ENCODE measurements at regions not wholly inside any gene's neighbourhood (a gene's known extent, or its start where the extent isn't known, plus 50 kb on each side); places are given as distances from the start of the nearest gene placed in this dataset.
"Not testable (repeated sequence)": the region's sequence is repeated elsewhere in the genome, so short reads cannot be mapped to it uniquely, and the experiment has no call there.

DNA sequence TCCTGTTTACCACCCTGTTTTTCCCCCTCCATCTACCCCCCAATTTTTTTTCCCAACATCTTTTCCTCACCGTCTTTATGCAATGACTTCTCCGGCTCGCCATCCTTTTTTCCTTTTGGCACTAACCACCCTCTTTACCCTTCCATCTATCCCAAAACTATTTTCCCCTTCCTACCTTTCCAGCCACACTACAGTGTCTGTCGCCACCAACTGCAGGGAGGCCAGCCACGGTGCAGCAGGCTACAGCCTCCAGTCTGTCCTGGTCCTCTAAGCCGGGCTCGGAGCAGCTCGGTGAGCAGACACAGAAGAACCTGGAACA is 108.5 kb upstream of the TPTE start:
- peaks cover 45% of the 10 kb centered on the region for H3K79me2 ChIP-seq (ENCODE audit: control insufficient read depth, insufficient read depth, low read length)
- WGBS (ENCODE audit: insufficient coverage, low coverage, missing lambda C conversion rate) = 3% methylated on average over 7 of the region's 8 CpGs
- H4K20me1 ChIP-seq (replicated peaks; ENCODE audit: control insufficient read depth, insufficient read depth, low read length); H3K4me1 ChIP-seq (replicated peaks in 1 of 2; ENCODE audit: control insufficient read depth in 2 of 2, insufficient read depth in 2 of 2, low read length in 2 of 2); FAIRE-seq; H3K9me1 ChIP-seq (ENCODE audit: control insufficient read depth, insufficient read depth, low read length); POLR2A ChIA-PET; DNase-seq (ENCODE audit: extremely low read depth in 1 of 4, low spot score in 3 of 4); ATAC-seq; BruUV-seq (replicated peaks); in situ Hi-C loops (cut with MboI); CTCF ChIA-PET (ENCODE audit: low intra/inter-chr PET ratio); H3K27me3 ChIP-seq (ENCODE audit: control insufficient read depth in 2 of 2, insufficient read depth in 2 of 2, low read length in 2 of 2); intact Hi-C loops (cut with micrococcal nuclease); H3K9me3 ChIP-seq (replicated peaks; ENCODE audit: control insufficient read depth, insufficient read depth, low read depth, low read length): not testable (repeated sequence)
- peak overlapping the region; percentile 83 for H3K4me2 ChIP-seq (ENCODE audit: insufficient read depth, low read length)
- H2AFZ ChIP-seq (ENCODE audit: low read depth, low read length) = peak overlapping the region; percentile 69
- peaks cover 20% of the 10 kb centered on the region; the same call in 1 of the 3 replicates for H3K36me3 ChIP-seq (ENCODE audit: control insufficient read depth, insufficient read depth, low read length)
- H3K27ac ChIP-seq (ENCODE audit: extremely low read depth, low read depth, low read length) = peak overlapping the region; percentile 54; the same call in 1 of the 3 replicates
- peak overlapping the region; percentile 50 to 78; a peak in 2 of 4 replicates for H3K9ac ChIP-seq (ENCODE audit: insufficient read depth in 1 of 2, low read depth in 2 of 2, low read length in 2 of 2)
- H3K4me3 ChIP-seq = peak overlapping the region; percentile 68
- TF ChIP-seq SNIP1 (IDR thresholded peaks at IDR 0.05; ENCODE audit: low read depth) = peak; percentile 30; the same call in 1 of the 2 replicates
- TF ChIP-seq NFATC3 (IDR thresholded peaks at IDR 0.05) = peak; percentile 85; the same call in 1 of the 2 replicates
- 0 out of 2 replicates have a peak, but pooled peaks have one; percentile 13 for TF ChIP-seq PML (IDR thresholded peaks at IDR 0.05; ENCODE audit: low read length)
- TF ChIP-seq, protein P1, sequence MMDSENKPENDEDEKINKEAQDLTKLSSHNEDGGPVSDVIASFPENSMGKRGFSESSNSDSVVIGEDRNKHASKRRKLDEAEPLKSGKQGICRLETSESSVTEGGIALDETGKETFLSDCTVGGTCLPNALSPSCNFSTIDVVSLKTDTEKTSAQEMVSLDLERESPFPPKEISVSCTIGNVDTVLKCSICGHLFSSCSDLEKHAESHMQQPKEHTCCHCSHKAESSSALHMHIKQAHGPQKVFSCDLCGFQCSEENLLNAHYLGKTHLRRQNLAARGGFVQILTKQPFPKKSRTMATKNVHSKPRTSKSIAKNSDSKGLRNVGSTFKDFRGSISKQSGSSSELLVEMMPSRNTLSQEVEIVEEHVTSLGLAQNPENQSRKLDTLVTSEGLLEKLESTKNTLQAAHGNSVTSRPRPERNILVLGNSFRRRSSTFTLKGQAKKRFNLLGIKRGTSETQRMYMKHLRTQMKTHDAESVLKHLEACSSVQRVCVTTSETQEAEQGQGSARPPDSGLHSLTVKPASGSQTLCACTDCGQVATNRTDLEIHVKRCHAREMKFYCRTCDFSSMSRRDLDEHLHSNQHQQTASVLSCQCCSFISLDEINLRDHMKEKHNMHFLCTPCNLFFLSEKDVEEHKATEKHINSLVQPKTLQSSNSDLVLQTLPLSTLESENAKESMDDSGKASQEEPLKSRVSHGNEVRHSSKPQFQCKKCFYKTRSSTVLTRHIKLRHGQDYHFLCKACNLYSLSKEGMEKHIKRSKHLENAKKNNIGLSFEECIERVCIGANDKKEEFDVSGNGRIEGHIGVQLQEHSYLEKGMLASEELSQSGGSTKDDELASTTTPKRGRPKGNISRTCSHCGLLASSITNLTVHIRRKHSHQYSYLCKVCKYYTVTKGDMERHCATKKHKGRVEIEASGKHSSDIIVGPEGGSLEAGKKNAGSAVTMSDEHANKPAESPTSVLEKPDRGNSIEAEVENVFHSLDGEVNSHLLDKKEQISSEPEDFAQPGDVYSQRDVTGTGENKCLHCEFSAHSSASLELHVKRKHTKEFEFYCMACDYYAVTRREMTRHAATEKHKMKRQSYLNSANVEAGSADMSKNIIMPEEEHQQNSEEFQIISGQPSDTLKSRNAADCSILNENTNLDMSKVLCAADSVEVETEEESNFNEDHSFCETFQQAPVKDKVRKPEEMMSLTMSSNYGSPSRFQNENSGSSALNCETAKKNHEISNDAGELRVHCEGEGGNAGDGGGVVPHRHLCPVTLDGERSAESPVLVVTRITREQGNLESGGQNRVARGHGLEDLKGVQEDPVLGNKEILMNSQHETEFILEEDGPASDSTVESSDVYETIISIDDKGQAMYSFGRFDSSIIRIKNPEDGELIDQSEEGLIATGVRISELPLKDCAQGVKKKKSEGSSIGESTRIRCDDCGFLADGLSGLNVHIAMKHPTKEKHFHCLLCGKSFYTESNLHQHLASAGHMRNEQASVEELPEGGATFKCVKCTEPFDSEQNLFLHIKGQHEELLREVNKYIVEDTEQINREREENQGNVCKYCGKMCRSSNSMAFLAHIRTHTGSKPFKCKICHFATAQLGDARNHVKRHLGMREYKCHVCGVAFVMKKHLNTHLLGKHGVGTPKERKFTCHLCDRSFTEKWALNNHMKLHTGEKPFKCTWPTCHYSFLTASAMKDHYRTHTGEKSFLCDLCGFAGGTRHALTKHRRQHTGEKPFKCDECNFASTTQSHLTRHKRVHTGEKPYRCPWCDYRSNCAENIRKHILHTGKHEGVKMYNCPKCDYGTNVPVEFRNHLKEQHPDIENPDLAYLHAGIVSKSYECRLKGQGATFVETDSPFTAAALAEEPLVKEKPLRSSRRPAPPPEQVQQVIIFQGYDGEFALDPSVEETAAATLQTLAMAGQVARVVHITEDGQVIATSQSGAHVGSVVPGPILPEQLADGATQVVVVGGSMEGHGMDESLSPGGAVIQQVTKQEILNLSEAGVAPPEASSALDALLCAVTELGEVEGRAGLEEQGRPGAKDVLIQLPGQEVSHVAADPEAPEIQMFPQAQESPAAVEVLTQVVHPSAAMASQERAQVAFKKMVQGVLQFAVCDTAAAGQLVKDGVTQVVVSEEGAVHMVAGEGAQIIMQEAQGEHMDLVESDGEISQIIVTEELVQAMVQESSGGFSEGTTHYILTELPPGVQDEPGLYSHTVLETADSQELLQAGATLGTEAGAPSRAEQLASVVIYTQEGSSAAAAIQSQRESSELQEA (IDR thresholded peaks at IDR 0.05; ENCODE audit: low read depth) = 0 out of 2 replicates have a peak, but pooled peaks have one; percentile 51
